Sciatic nerve (tissue), 2 donors: ENCODE measurements at regions not wholly inside any gene's neighbourhood (a gene's known extent, or its start where the extent isn't known, plus 50 kb on each side); places are given as distances from the start of the nearest gene placed in this dataset.
"Not testable (repeated sequence)": the region's sequence is repeated elsewhere in the genome, so short reads cannot be mapped to it uniquely, and the experiment has no call there.

ENCODE experiments used
- ATAC-seq: fragments of 200-7000 bp; cut with Tn5 transposase; one replicate; pipeline ENCODE4 v1.9.1; 2020; ENCODE audit warnings: mild to moderate bottlenecking, moderate library complexity
- DNase-seq: peaks from one replicate; pipeline ENCODE4 v3.0.0-alpha.2; 2020; ENCODE audit warnings: low spot score
- intact Hi-C: fragments of 100-400 bp; cut with DNase I; formaldehyde crosslinking; loops from one replicate; pipeline ENCODE4 v1.14.2; 2022
- donor health status: DM: no; HTN: no; CAD: no.
- donor health status: DM: no; HTN: no; CAD: no.

GRCh38 chrX:127490000-127490399 lies 562.2 kb downstream of the ACTRT1 start:
- DNase-seq (no peak), ATAC-seq (no peak)
- intact Hi-C loops: no loop called here

- ATAC-seq (no peak), DNase-seq (no peak)
- intact Hi-C loops: no loop called here
Measured at GRCh38 chrX:127466211-127466610, 586.0 kb downstream of the ACTRT1 start.

- intact Hi-C loops: no loop called here
- ATAC-seq: no peak
- no peak for DNase-seq
Measured at GRCh38 chrX:127459790-127460189, 592.4 kb downstream of the ACTRT1 start.

GRCh38 chrX:127457161-127457560 lies 595.0 kb downstream of the ACTRT1 start:
- DNase-seq (no peak), ATAC-seq (no peak)
- intact Hi-C loops: no loop called here

GRCh38 chrX:127439676-127440075 lies 612.5 kb downstream of the ACTRT1 start:
- intact Hi-C loops: no loop called here
- DNase-seq (no peak), ATAC-seq (no peak)

GRCh38 chrX:127405946-127406345 lies 586.4 kb downstream of the PRR32 start:
- intact Hi-C loops: no loop called here
- ATAC-seq: no peak
- DNase-seq: no peak

GRCh38 chrX:127404161-127404560 lies 584.6 kb downstream of the PRR32 start:
- DNase-seq (no peak), ATAC-seq (peak; percentile 70)
- intact Hi-C loops: no loop called here

GRCh38 chrX:127400231-127400630 lies 580.7 kb downstream of the PRR32 start:
- intact Hi-C loops, ATAC-seq: not testable (repeated sequence)

GRCh38 chrX:127390316-127390715 lies 570.8 kb downstream of the PRR32 start:
- no peak for DNase-seq
- intact Hi-C loops: no loop called here
- ATAC-seq: no peak

More at GRCh38 chrX:127400231-127400630, 580.7 kb downstream of the PRR32 start:
- not testable (repeated sequence) for DNase-seq

- DNase-seq: no peak
- intact Hi-C loops: no loop called here
- no peak for ATAC-seq
Measured at GRCh38 chrX:127389900-127390299, 570.4 kb downstream of the PRR32 start.
